Activated CD8-positive, alpha-beta memory T cell treated with anti-CD3 and anti-CD28 coated beads, Interleukin-2, amount 50 U/mL, for 4 hours (primary cell): ENCODE measurements at regions not wholly inside any gene's neighbourhood (a gene's known extent, or its start where the extent isn't known, plus 50 kb on each side); places are given as distances from the start of the nearest gene placed in this dataset.

Experiments
- DNase-seq: peaks from one replicate; pipeline ENCODE4 v3.0.0-alpha.2; 2020

- no peak for DNase-seq
These were observed 58.7 kb upstream of the PPP2R5A start for GRCh38 chr1:212226467-212226866.

DNA sequence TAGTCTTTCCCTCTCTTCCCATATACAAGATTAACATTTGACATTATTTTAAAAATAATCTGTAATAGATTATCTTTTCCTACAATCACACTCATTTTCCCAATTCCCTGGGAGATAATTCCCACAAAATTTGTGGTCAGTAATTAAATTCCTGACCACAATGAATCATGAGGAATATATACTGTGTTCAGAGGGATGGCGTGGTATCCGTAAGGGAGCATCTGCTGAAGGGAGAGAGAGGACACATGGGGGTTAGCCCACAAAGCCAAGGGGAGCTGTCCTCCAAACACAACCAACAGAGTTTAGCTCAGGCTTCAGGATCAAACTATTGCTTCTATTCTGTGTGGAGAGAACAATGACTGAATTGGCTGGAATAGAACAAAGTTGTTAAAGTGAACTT is 57.1 kb upstream of the PPP2R5A start:
- no peak for DNase-seq

DNA sequence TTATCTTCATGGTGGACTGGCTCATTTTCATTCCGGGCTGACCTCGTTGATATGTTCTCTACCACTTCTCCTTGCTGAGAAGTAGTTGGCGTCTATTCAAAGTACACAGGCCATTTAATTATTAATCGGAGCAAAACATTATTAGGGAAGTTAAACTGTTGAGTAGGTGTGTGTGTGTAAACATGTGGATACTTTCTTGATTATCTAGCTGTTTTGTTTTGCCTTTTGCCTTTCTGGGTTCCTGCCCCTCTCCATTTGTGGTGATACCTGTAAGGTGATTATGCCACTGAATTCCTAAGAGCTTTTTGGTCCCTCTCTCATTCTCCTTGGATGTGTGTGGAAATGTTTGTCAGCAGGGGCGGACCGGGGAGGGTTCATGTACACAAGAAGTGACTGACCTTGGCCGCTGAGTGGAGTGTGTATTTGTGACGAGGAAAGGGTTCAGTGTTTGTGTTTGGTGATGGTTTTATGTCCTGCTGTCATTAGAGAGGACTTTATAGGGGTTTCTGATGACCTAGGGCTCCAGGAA is 56.6 kb upstream of the PPP2R5A start:
- no peak for DNase-seq

GRCh38 chr1:212229654-212230053 is 55.6 kb upstream of the PPP2R5A start:
- no peak for DNase-seq

GRCh38 chr1:212230329-212230728 is 54.9 kb upstream of the PPP2R5A start:
- DNase-seq = no peak

GRCh38 chr1:212231372-212231771 is 53.8 kb upstream of the PPP2R5A start:
- DNase-seq = no peak

DNA sequence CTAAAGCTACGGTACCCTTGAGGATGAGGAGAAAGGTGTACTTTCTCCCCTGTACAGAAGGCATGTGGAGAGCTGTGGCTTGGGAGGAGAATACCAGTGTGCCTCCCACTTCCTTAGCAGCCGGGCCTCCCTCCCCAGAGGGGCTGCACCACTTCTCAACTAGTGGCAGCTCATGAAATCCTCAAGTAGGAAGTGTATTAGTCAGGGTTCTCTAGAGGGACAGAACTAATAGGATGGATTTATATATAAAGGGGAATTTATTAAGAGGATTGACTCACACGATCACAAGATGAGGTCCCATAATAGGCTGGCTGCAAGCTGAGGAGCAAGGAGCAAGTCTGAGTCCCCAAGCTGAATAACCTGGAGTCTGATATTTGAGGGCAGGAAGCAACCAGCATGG is 53.1 kb upstream of the PPP2R5A start:
- no peak for DNase-seq

DNA sequence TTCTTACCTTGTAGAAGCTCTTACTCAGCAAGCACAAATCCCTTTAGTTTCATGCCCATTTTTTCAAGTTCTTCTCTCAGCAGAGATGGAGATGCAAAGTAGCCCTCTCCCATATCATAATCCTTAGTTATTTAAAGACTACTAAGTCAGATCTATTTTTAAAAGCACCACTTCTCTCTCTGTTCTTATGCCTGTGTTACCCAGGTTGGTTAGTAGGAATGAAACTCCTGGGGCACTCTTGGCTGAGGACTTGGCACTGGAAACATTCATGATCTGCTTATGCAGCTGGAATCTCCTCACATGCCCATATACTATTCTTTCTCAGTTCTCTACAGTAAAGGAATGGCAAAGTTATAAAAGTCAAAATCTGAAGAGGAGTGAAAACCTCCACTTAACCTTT is 51.9 kb upstream of the PPP2R5A start:
- DNase-seq = no peak

DNA sequence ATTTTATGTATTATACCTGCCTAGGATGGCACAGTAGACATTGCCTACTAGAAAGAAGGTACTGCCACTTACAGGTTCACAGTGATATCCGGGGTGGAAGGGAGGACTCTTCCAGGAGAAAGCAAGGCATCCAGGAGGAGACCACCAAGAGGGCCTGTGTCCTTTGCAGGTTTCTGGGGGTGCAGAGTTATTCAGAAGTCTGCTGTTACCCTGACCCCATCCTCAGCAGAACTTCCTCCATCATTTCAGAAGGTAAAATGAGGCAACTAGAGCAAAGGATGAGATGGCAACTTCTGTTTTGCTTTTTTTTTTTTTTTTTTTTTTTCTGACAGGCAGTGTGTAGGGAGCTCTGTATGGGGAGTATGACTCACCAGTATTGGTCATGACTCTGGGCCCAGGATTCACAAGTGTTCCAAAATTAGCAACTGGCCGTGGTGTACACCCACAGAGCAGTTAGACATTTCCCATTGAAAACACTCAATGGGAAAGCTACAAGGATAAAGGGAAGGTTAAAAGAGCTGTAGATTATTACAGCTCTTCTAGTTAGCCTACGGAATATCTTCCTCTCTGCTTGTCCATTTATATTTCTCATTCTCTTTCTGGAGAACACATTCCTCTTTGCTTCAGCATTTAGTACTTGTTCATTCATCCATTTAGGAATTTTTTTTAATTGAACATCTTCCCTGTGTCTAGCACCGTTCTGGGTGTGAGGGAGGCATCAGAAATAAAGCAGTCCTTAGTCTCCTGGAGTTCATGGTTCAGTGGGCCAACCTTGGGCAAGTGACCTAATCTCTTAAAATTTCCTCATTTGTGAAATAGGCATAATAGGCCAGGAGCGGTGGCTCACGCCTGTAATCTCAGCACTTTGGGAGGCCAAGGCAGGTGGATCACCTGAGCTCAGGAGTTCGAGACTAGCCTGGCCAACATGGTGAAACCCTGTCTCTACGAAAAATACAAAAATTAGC is 50.5 kb upstream of the PPP2R5A start:
- no peak for DNase-seq
